Loucy (cell line): ENCODE measurements at regions not wholly inside any gene's neighbourhood (a gene's known extent, or its start where the extent isn't known, plus 50 kb on each side); places are given as distances from the start of the nearest gene placed in this dataset.

Experiments
- CTCF ChIP-seq: fragments of 200-600 bp; sonication (generic); conservative IDR thresholded peaks from 2 replicates; pipeline ENCODE4 v1.5.1; 2014; ENCODE audit warnings: mild to moderate bottlenecking, antibody characterized with exemption, low read length
- EZH2phosphoT487 ChIP-seq: fragments of 200-600 bp; IDR thresholded peaks from 2 replicates; pipeline ENCODE4 v1.6.1; 2018; ENCODE audit warnings: antibody characterized with exemption, mild to moderate bottlenecking, moderate library complexity, borderline replicate concordance

- TF ChIP-seq CTCF (no peak), EZH2phosphoT487 (no peak)
Measured at GRCh38 chr5:162393534-162393933, 326.0 kb downstream of the GABRG2 start.
